T-helper 17 cell (primary cell): ENCODE measurements at regions not wholly inside any gene's neighbourhood (a gene's known extent, or its start where the extent isn't known, plus 50 kb on each side); places are given as distances from the start of the nearest gene placed in this dataset.

Source experiments
- ATAC-seq: fragments of 150-1000 bp; cut with Tn5 transposase; 2 replicates; pipeline ENCODE4 v1.10.0; 2021; ENCODE audit warnings: mild to moderate bottlenecking, moderate library complexity
- DNase-seq, 3 donors: peaks; one replicate each; pipeline versions ENCODE4 v3.0.0 to v3.0.0-alpha.2; 2020 to 2021
- H3K9me3 ChIP-seq: one replicate; pipeline ENCODE4 v1.7.0; 2013; ENCODE audit warnings: low read length, mild to moderate bottlenecking; ENCODE audit not compliant: control insufficient read depth, poor library complexity, severe bottlenecking
- H3K27ac Mint-ChIP-seq: one replicate; pipeline ENCODE4 v1.8.0; 2022; ENCODE audit warnings: mild to moderate bottlenecking, moderate library complexity, mixed read lengths
- H3K27me3 Mint-ChIP-seq: one replicate; pipeline ENCODE4 v1.8.0; 2022; ENCODE audit warnings: mixed read lengths
- H3K36me3 Mint-ChIP-seq: one replicate; pipeline ENCODE4 v1.8.0; 2022; ENCODE audit warnings: low read depth, mixed read lengths
- H3K4me1 Mint-ChIP-seq: one replicate; pipeline ENCODE4 v1.8.0; 2022; ENCODE audit warnings: mild to moderate bottlenecking, mixed read lengths
- H3K4me3 Mint-ChIP-seq: one replicate; pipeline ENCODE4 v1.8.0; 2022; ENCODE audit warnings: mild to moderate bottlenecking, moderate library complexity, mixed read lengths

GRCh38 chr7:54859545-54859944 is 100.5 kb upstream of the SEC61G start:
- no peak for DNase-seq
- ATAC-seq: no peak
- H3K4me1 Mint-ChIP-seq: peaks cover 4% of the 10 kb centered on the region
- H3K36me3 Mint-ChIP-seq: no peaks in the 10 kb centered on the region
- no peaks in the 10 kb centered on the region for H3K9me3 ChIP-seq
- peaks cover 50% of the 10 kb centered on the region for H3K27me3 Mint-ChIP-seq
- H3K4me3 Mint-ChIP-seq: no peak overlapping the region
- no peak overlapping the region for H3K27ac Mint-ChIP-seq

- Mint-ChIP-seq H3K27me3 (peaks cover 51% of the 10 kb centered on the region), H3K4me1 (peaks cover 4% of the 10 kb centered on the region), H3K36me3 (no peaks in the 10 kb centered on the region), H3K4me3 (no peak overlapping the region), H3K27ac (no peak overlapping the region)
- no peaks in the 10 kb centered on the region for H3K9me3 ChIP-seq
- ATAC-seq: no peak
- DNase-seq: no peak
Observed at GRCh38 chr7:54860003-54860775, 101.2 kb upstream of the SEC61G start.

DNA sequence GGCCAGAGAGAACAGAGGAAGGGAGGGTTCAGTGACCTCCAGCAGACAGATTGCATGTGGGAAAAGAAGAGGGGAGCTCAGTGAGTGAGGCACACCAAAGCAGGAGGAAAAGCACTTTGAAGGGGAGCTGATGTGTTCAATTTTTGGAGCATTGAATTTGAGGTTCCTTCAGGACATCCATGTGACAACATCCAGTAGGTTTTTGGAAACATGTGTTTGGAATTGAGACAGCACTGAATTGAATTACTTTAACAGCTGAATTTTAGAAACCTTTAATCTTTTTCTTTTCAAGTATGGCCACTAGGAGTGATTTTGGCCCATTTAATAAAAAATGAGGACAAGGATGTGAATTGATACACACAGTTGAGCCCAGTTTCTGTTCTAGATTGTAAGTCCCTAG is 101.8 kb upstream of the SEC61G start:
- H3K27me3 Mint-ChIP-seq: peaks cover 51% of the 10 kb centered on the region
- DNase-seq (no peak), ATAC-seq (no peak)
- H3K4me3 Mint-ChIP-seq: no peak overlapping the region
- H3K9me3 ChIP-seq: no peaks in the 10 kb centered on the region
- H3K4me1 Mint-ChIP-seq: peaks cover 4% of the 10 kb centered on the region
- no peak overlapping the region for H3K27ac Mint-ChIP-seq
- H3K36me3 Mint-ChIP-seq: no peaks in the 10 kb centered on the region

GRCh38 chr7:54864663-54865062 is 105.7 kb upstream of the SEC61G start:
- no peak overlapping the region for H3K27ac Mint-ChIP-seq

GRCh38 chr7:54869523-54869922 is 110.5 kb upstream of the SEC61G start:
- peaks cover 20% of the 10 kb centered on the region for H3K27me3 Mint-ChIP-seq
- no peak for DNase-seq
- H3K4me3 Mint-ChIP-seq: no peak overlapping the region

More at GRCh38 chr7:54864663-54865062, 105.7 kb upstream of the SEC61G start:
- ATAC-seq (no peak), DNase-seq (no peak)
- H3K4me3 Mint-ChIP-seq: no peak overlapping the region
- peaks cover 4% of the 10 kb centered on the region for H3K4me1 Mint-ChIP-seq
- no peaks in the 10 kb centered on the region for H3K36me3 Mint-ChIP-seq
- H3K9me3 ChIP-seq: no peaks in the 10 kb centered on the region
- H3K27me3 Mint-ChIP-seq: peaks cover 44% of the 10 kb centered on the region

GRCh38 chr7:54874804-54875203 is 115.8 kb upstream of the SEC61G start:
- H3K9me3 ChIP-seq: no peaks in the 10 kb centered on the region
- no peaks in the 10 kb centered on the region for H3K4me1 Mint-ChIP-seq
- no peak overlapping the region for H3K4me3 Mint-ChIP-seq
- no peak overlapping the region for H3K27ac Mint-ChIP-seq
- no peak for DNase-seq
- H3K27me3 Mint-ChIP-seq: peaks cover 18% of the 10 kb centered on the region
- no peak for ATAC-seq
- H3K36me3 Mint-ChIP-seq: no peaks in the 10 kb centered on the region

More at GRCh38 chr7:54869523-54869922, 110.5 kb upstream of the SEC61G start:
- Mint-ChIP-seq H3K27ac (no peak overlapping the region), H3K36me3 (no peaks in the 10 kb centered on the region), H3K4me1 (no peaks in the 10 kb centered on the region)
- no peaks in the 10 kb centered on the region for H3K9me3 ChIP-seq
- no peak for ATAC-seq

GRCh38 chr7:54877683-54878082 is 118.7 kb upstream of the SEC61G start:
- no peak for ATAC-seq

DNA sequence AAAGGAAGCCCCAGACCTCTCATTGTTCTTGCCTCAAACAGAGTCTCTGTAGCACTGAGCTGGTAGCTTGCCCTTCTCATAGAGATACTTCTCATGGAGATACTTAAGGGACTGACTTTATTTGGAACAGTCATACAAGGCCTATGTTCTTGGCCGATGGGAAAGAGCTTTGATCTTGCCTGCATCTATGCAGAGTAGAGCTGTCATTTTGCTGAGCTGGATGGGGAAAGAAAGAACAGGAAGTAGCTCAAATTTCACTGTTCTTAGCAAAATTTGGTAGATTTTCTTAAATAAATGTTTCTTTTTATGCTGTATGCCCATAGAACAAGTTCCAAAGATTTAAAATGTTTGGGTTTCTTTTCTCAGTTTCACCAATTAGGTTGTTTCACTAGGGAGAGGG is 119.3 kb upstream of the SEC61G start:
- Mint-ChIP-seq H3K27ac (no peak overlapping the region), H3K36me3 (no peaks in the 10 kb centered on the region), H3K27me3 (peaks cover 12% of the 10 kb centered on the region), H3K4me3 (no peak overlapping the region), H3K4me1 (no peaks in the 10 kb centered on the region)
- ATAC-seq: no peak
- H3K9me3 ChIP-seq: no peaks in the 10 kb centered on the region
- DNase-seq: no peak

More at GRCh38 chr7:54877683-54878082, 118.7 kb upstream of the SEC61G start:
- Mint-ChIP-seq H3K36me3 (no peaks in the 10 kb centered on the region), H3K4me3 (no peak overlapping the region), H3K27ac (no peak overlapping the region), H3K4me1 (no peaks in the 10 kb centered on the region), H3K27me3 (peaks cover 18% of the 10 kb centered on the region)
- no peak for DNase-seq
- no peaks in the 10 kb centered on the region for H3K9me3 ChIP-seq

GRCh38 chr7:54879776-54880175 is 120.8 kb upstream of the SEC61G start:
- H3K27me3 Mint-ChIP-seq: peaks cover 11% of the 10 kb centered on the region
- H3K27ac Mint-ChIP-seq: no peak overlapping the region
- no peak for DNase-seq
- ATAC-seq: no peak
- no peak overlapping the region for H3K4me3 Mint-ChIP-seq
- H3K9me3 ChIP-seq: no peaks in the 10 kb centered on the region
- no peaks in the 10 kb centered on the region for H3K36me3 Mint-ChIP-seq
- H3K4me1 Mint-ChIP-seq: no peaks in the 10 kb centered on the region

DNA sequence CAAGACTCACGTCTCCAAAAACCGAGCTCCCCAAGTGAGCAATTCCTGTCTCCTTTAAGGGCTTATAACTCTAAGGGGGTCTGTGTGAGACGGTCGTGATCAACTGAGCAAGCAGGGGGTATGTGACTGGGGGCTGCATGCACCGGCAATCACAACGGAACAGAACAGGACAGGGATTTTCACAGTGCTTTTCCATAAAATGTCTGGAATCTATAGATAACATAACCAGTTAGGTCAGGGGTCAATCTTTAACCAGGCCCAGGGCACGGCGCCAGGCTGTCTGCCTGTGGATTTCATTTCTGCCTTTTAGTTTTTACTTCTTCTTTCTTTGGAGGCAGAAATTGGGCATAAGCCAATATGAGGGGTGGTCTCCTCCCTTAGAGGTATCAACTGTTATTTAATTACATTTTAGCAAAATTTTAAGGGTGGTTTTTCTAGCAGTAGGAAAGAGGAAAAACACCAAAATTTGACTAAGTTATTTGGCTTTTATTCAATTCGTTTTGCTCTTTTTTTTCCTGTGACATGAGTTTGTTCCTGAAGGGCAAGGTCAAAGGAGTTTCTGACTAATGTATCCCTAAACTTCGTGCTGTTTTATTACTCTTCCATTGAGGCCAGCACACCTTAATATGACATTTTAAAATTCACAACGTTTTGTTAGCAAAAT is 121.4 kb upstream of the SEC61G start:
- peaks cover 11% of the 10 kb centered on the region for H3K27me3 Mint-ChIP-seq
- H3K9me3 ChIP-seq: no peaks in the 10 kb centered on the region
- H3K36me3 Mint-ChIP-seq: no peaks in the 10 kb centered on the region
- no peak for DNase-seq
- ATAC-seq: no peak
- no peaks in the 10 kb centered on the region for H3K4me1 Mint-ChIP-seq
- no peak overlapping the region for H3K27ac Mint-ChIP-seq
- H3K4me3 Mint-ChIP-seq: no peak overlapping the region

- ATAC-seq: no peak
Observed at GRCh38 chr7:54881816-54882520, 123.0 kb upstream of the SEC61G start.

DNA sequence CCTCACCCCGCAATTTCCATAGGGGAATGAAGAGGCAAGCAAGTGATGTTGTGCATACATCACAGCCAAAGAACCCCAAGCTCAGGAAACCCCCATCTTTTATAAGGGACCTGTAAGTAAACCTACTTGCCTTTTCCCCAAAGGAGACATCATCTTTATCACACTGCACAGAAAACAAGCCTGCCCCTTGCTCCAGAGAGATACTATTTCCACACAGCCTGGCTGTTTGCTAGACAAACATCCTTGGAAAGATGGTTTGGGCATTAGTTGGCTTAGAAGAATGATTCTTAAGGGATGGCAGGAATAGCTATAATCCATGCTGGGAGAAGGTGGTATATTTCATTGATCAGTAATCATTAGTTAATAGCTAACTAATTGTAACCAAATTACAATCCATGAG is 123.7 kb upstream of the SEC61G start:
- ATAC-seq (no peak), DNase-seq (no peak)
- Mint-ChIP-seq H3K27ac (no peak overlapping the region), H3K4me3 (no peak overlapping the region), H3K4me1 (no peaks in the 10 kb centered on the region), H3K27me3 (peaks cover 14% of the 10 kb centered on the region), H3K36me3 (no peaks in the 10 kb centered on the region)
- H3K9me3 ChIP-seq: no peaks in the 10 kb centered on the region

More at GRCh38 chr7:54881816-54882520, 123.0 kb upstream of the SEC61G start:
- Mint-ChIP-seq H3K4me3 (no peak overlapping the region), H3K27me3 (peaks cover 17% of the 10 kb centered on the region), H3K4me1 (no peaks in the 10 kb centered on the region), H3K36me3 (no peaks in the 10 kb centered on the region), H3K27ac (no peak overlapping the region)
- no peak for DNase-seq
- no peaks in the 10 kb centered on the region for H3K9me3 ChIP-seq

DNA sequence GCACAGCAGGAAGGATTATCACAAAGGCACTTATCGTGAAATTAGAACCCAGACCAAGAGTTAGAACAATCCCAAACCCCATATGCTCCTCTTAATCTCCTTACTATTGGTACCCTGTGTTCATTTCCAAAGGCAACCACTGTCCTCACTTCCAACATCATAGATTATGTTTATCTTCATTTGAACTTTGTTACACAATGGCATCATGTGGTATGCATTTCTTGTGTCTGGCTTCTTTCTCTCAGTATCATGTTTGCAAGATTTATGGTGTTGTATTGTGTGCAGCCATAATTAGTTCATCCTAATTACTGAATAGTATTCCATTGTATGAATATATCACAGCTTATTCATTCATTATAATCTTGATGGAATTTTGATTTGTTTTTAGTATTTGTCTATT is 124.6 kb upstream of the SEC61G start:
- peaks cover 13% of the 10 kb centered on the region for H3K27me3 Mint-ChIP-seq
- no peak overlapping the region for H3K27ac Mint-ChIP-seq
- H3K4me1 Mint-ChIP-seq: peaks cover 3% of the 10 kb centered on the region
- no peaks in the 10 kb centered on the region for H3K9me3 ChIP-seq
- no peak overlapping the region for H3K4me3 Mint-ChIP-seq
- peaks cover 4% of the 10 kb centered on the region for H3K36me3 Mint-ChIP-seq
- ATAC-seq (no peak), DNase-seq (no peak)
